Ascending aorta (tissue), 2 donors: ENCODE measurements at regions not wholly inside any gene's neighbourhood (a gene's known extent, or its start where the extent isn't known, plus 50 kb on each side); places are given as distances from the start of the nearest gene placed in this dataset.
"Not testable (repeated sequence)": the region's sequence is repeated elsewhere in the genome, so short reads cannot be mapped to it uniquely, and the experiment has no call there.

Source experiments
- DNase-seq, 2 donors: peaks; one replicate each; pipeline ENCODE4 v3.0.0-alpha.2; 2019; ENCODE audit warnings: low spot score in 2 of 2
- H3K27ac ChIP-seq, 2 donors: fragments of 200-600 bp; sonication (generic); one replicate each; pipeline ENCODE4 v1.5.1; 2016 to 2017; ENCODE audit warnings: mild to moderate bottlenecking in 1 of 2
- H3K27me3 ChIP-seq: fragments of 200-600 bp; sonication (generic); one replicate; pipeline ENCODE4 v1.5.1; 2017
- H3K36me3 ChIP-seq, 2 donors: fragments of 200-600 bp; sonication (generic); one replicate each; pipeline ENCODE4 v1.5.1; 2016
- H3K4me1 ChIP-seq, 2 donors: fragments of 200-600 bp; sonication (generic); one replicate each; pipeline ENCODE4 v1.5.1; 2016 to 2017; ENCODE audit warnings: mild to moderate bottlenecking in 1 of 2
- H3K4me3 ChIP-seq, 2 donors: fragments of 200-600 bp; sonication (generic); one replicate each; pipeline ENCODE4 v1.5.1; 2016 to 2017; ENCODE audit warnings: mild to moderate bottlenecking in 1 of 2
- H3K9me3 ChIP-seq, 2 donors: fragments of 200-600 bp; sonication (generic); one replicate each; pipeline ENCODE4 v1.5.1; 2016
- CTCF ChIP-seq, 3 experiments: fragments of 200-600 bp in 2 of 3; fragments of 450-650 bp in 1 of 3; sonication (generic) in 2 of 3; IDR thresholded peaks; one replicate each; pipeline ENCODE4 v1.5.1; 2016 to 2019; ENCODE audit warnings: antibody characterized with exemption in 3 of 3, mild to moderate bottlenecking in 1 of 3, moderate library complexity in 1 of 3
- intact Hi-C: fragments of 100-400 bp; cut with DNase I; formaldehyde crosslinking; loops from one replicate; pipeline ENCODE4 v1.15.1; 2023

DNA sequence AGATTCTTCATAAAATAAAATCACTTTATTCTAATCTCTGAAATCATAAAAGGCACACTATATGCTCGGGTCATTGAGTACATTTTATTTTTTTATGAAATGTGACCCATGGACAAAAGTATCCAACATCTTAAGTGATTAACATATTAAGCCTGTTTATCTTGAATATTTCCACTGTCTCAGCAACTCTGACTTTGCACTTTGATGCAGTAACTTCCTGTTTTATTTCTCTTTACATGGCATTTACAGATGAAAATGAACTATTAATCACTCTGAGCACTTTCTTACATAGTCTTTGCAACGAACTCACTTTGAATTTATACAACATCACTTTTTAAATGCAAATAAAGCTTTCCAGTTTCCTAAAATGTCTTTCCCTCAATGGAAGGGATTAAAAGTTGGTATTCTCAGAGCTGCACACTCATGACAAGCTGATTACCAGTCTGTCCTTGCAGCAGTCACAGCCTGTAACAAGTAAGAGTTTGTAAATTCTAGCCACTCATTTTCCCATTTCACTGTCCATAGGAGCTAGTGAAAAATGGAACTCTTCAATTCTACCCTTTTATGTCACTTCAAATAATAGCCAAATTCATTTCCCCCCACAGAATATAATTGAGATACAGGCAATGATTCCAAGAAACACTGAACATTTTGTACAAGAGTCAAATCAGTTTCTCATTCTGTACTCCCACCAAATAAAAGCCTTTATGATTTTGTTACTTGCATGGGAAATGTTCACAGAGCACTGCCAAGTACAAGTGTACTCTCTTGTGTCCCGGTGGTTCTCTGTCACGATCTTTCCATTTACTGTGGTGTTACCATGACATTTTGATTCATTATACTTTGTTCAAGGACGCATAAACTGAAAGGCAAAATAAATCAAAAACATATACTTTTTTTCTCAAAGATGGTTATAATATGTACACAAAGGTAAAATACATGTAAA, 1968.9 kb downstream of the PCDH9 start:
- H3K9me3 ChIP-seq, result no peaks in the 10 kb centered on the region
- no peaks in the 10 kb centered on the region for H3K4me1 ChIP-seq
- intact Hi-C loops, result no loop called here
- H3K4me3 ChIP-seq, result no peak overlapping the region
- no peak for TF ChIP-seq CTCF (IDR thresholded peaks at IDR 0.05)
- no peak for DNase-seq
- H3K27ac ChIP-seq, result no peak overlapping the region
- no peaks in the 10 kb centered on the region for H3K36me3 ChIP-seq
- no peaks in the 10 kb centered on the region for H3K27me3 ChIP-seq

GRCh38 chr13:65240773-65241172, 1989.4 kb downstream of the PCDH9 start:
- intact Hi-C loops, result no loop called here
- Histone ChIP-seq H3K27me3 (no peaks in the 10 kb centered on the region), H3K9me3 (no peaks in the 10 kb centered on the region), H3K36me3 (no peaks in the 10 kb centered on the region), H3K27ac (no peak overlapping the region), H3K4me3 (no peak overlapping the region), H3K4me1 (no peaks in the 10 kb centered on the region)
- no peak for DNase-seq
- no peak for TF ChIP-seq CTCF (IDR thresholded peaks at IDR 0.05)

DNA sequence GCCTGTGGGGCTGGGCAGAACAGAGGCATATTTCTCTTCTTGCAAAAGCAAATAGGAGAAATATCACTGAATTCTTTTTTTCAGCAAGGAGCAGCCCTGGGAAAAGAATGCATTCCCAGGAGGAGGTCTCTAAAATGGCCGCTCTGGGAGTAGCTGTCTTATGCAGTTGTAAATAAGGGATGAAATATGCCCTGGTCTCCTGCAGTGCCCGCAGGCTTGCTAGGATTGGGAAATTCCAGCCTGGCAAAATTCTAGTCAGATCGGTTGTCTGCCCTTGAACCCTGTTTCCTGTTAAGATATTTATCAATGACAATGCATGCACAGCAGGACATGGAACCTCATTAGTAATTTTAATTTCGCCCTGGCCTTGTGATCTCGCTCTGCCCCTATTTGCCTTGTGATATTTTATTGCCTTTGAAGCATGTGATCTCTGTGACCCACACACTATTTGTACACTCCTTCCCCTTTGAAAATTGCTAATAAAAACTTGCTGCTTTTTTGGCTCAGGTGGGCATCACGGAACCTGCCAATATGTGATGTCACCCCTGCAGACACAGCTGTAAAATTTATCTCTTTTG, 1993.2 kb downstream of the PCDH9 start:
- no peak for DNase-seq
- no peaks in the 10 kb centered on the region for H3K9me3 ChIP-seq
- intact Hi-C loops, result no loop called here

GRCh38 chr13:65217471-65217995, 2012.6 kb downstream of the PCDH9 start:
- no peak for DNase-seq
- Histone ChIP-seq H3K36me3 (no peaks in the 10 kb centered on the region), H3K27me3 (no peaks in the 10 kb centered on the region), H3K27ac (no peak overlapping the region), H3K9me3 (no peaks in the 10 kb centered on the region), H3K4me3 (no peak overlapping the region), H3K4me1 (no peaks in the 10 kb centered on the region)
- no peak for TF ChIP-seq CTCF (IDR thresholded peaks at IDR 0.05)
- intact Hi-C loops, result no loop called here

More for the DNA sequence above, 1993.2 kb downstream of the PCDH9 start:
- Histone ChIP-seq H3K4me1 (no peaks in the 10 kb centered on the region), H3K27ac (no peak overlapping the region), H3K27me3 (no peaks in the 10 kb centered on the region), H3K4me3 (no peak overlapping the region), H3K36me3 (no peaks in the 10 kb centered on the region)
- no peak for TF ChIP-seq CTCF (IDR thresholded peaks at IDR 0.05)

DNA sequence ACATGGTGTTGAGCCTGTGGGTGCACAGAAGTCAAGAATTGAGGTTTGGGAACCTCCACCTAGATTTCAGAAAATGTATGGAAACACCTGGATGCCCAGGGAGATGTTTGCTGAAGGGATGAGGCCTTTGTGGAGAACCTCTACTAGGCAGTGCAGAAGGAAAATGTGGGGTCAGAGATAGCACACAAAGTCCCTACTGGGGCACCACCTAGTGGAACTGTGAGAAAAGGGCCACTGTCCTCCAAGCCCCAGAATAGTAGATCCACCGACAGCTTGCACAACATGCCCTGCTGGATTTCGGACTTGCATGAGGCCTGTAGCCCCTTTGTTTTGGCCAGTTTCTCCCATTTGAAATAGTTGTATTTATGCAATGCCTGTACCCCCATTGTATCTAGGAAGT, 2027.3 kb downstream of the PCDH9 start:
- DNase-seq, intact Hi-C loops, H3K27ac ChIP-seq, H3K27me3 ChIP-seq, H3K4me1 ChIP-seq, H3K9me3 ChIP-seq, H3K36me3 ChIP-seq, H3K4me3 ChIP-seq: not testable (repeated sequence)

- H3K27me3 ChIP-seq, result no peaks in the 10 kb centered on the region
- no peaks in the 10 kb centered on the region for H3K4me1 ChIP-seq
- no peaks in the 10 kb centered on the region for H3K36me3 ChIP-seq
- no peaks in the 10 kb centered on the region for H3K9me3 ChIP-seq
- intact Hi-C loops, result no loop called here
- no peak overlapping the region for H3K4me3 ChIP-seq
- TF ChIP-seq CTCF (IDR thresholded peaks at IDR 0.05), result no peak
- DNase-seq, result no peak
- no peak overlapping the region for H3K27ac ChIP-seq
These were observed 2041.4 kb downstream of the PCDH9 start for GRCh38 chr13:65188721-65189120.
